Mesendoderm (in vitro differentiated cells): ENCODE measurements at regions not wholly inside any gene's neighbourhood (a gene's known extent, or its start where the extent isn't known, plus 50 kb on each side); places are given as distances from the start of the nearest gene placed in this dataset.

Source experiments
- DNase-seq: peaks from one replicate; pipeline ENCODE4 v3.0.0; 2013
- H2AK5ac ChIP-seq: 2 replicates; pipeline ENCODE4 v1.6.1; 2013; ENCODE audit warnings: low read length, inconsistent platforms
- H2BK120ac ChIP-seq: 2 replicates; pipeline ENCODE4 v1.6.1; 2013; ENCODE audit warnings: low read depth, mild to moderate bottlenecking, low read length, moderate library complexity, mixed read lengths
- H2BK15ac ChIP-seq: replicated peaks from 2 replicates; pipeline ENCODE4 v1.6.1; 2013; ENCODE audit warnings: low read depth, mild to moderate bottlenecking, moderate library complexity
- H2BK5ac ChIP-seq: 2 replicates; pipeline ENCODE4 v1.6.1; 2013; ENCODE audit warnings: low read length, inconsistent platforms
- H3K18ac ChIP-seq: 2 replicates; pipeline ENCODE4 v1.6.1; 2013; ENCODE audit warnings: mild to moderate bottlenecking, low read length, mixed read lengths
- H3K23ac ChIP-seq: one replicate; pipeline ENCODE4 v1.6.1; 2013; ENCODE audit warnings: low read length
- H3K27ac ChIP-seq: 2 replicates; pipeline ENCODE4 v1.5.1; 2013; ENCODE audit warnings: low read depth, mild to moderate bottlenecking, inconsistent platforms, low read length, moderate library complexity
- H3K27me3 ChIP-seq: 2 replicates; pipeline ENCODE4 v1.6.1; 2013; ENCODE audit warnings: low read length, control low read depth, mild to moderate bottlenecking, inconsistent platforms; ENCODE audit not compliant: insufficient read depth, poor library complexity
- H3K36me3 ChIP-seq: 2 replicates; pipeline ENCODE4 v1.6.1; 2013; ENCODE audit warnings: low read length, inconsistent platforms; ENCODE audit not compliant: control insufficient read depth, insufficient read depth
- H3K4ac ChIP-seq: one replicate; pipeline ENCODE4 v1.6.1; 2013; ENCODE audit warnings: low read depth, mild to moderate bottlenecking, low read length, moderate library complexity
- H3K4me1 ChIP-seq: 2 replicates; pipeline ENCODE4 v1.6.1; 2013; ENCODE audit warnings: low read depth, low read length, inconsistent platforms; ENCODE audit not compliant: control insufficient read depth
- H3K4me2 ChIP-seq: 2 replicates; pipeline ENCODE4 v1.6.1; 2013; ENCODE audit warnings: low read length
- H3K4me3 ChIP-seq: 2 replicates; pipeline ENCODE4 v1.5.1; 2013; ENCODE audit warnings: mild to moderate bottlenecking, low read length
- H3K56ac ChIP-seq: one replicate; pipeline ENCODE4 v1.6.1; 2013; ENCODE audit warnings: low read length
- H3K79me1 ChIP-seq: 2 replicates; pipeline ENCODE4 v1.6.1; 2013; ENCODE audit warnings: low read length, inconsistent platforms
- H3K79me2 ChIP-seq: 2 replicates; pipeline ENCODE4 v1.6.1; 2013; ENCODE audit warnings: mild to moderate bottlenecking, low read length; ENCODE audit not compliant: control insufficient read depth, insufficient read depth
- H3K9ac ChIP-seq: 2 replicates; pipeline ENCODE4 v1.6.1; 2013; ENCODE audit warnings: low read length, inconsistent platforms
- H4K5ac ChIP-seq: one replicate; pipeline ENCODE4 v1.6.1; 2013; ENCODE audit warnings: low read length
- H4K8ac ChIP-seq: one replicate; pipeline ENCODE4 v1.6.1; 2013; ENCODE audit warnings: low read depth, mild to moderate bottlenecking, control low read depth, low read length, moderate library complexity
- WGBS: extraction: QIAGEN DNeasy Blood & Tissue Kit; methylation state at CpG from one replicate; pipeline ENCODE4 v1.1.7; 2013; ENCODE audit warnings: low lambda C conversion rate, missing lambda C conversion rate; ENCODE audit not compliant: insufficient coverage; ENCODE audit errors: extremely low coverage; 5-methylcytosine and 5-hydroxymethylcytosine counted together

- no CpG with 5 or more reads among the region's 4 CpGs for WGBS
- Histone ChIP-seq H3K4me3 (no peak overlapping the region), H3K4me1 (no peaks in the 10 kb centered on the region), H2BK5ac (no peak overlapping the region), H3K56ac (no peak overlapping the region), H3K18ac (no peak overlapping the region), H2AK5ac (no peak overlapping the region), H3K4me2 (no peak overlapping the region), H2BK15ac (no peak overlapping the region), H3K36me3 (no peaks in the 10 kb centered on the region), H3K23ac (no peak overlapping the region), H4K8ac (no peak overlapping the region), H3K9ac (no peak overlapping the region), H3K27me3 (no peaks in the 10 kb centered on the region), H4K5ac (no peak overlapping the region), H3K79me2 (no peaks in the 10 kb centered on the region), H2BK120ac (no peak overlapping the region), H3K4ac (no peak overlapping the region), H3K27ac (no peak overlapping the region), H3K79me1 (no peaks in the 10 kb centered on the region)
- DNase-seq = no peak
These were observed 276.4 kb downstream of the IL15 start for GRCh38 chr4:141912831-141913230.

- Histone ChIP-seq H2AK5ac (no peak overlapping the region), H3K36me3 (no peaks in the 10 kb centered on the region), H3K4me3 (no peak overlapping the region), H3K4me1 (no peaks in the 10 kb centered on the region), H2BK15ac (no peak overlapping the region), H2BK120ac (no peak overlapping the region), H3K27ac (no peak overlapping the region), H2BK5ac (no peak overlapping the region), H3K4ac (no peak overlapping the region), H4K8ac (no peak overlapping the region), H3K23ac (no peak overlapping the region), H3K79me1 (no peaks in the 10 kb centered on the region), H3K79me2 (no peaks in the 10 kb centered on the region), H3K4me2 (no peak overlapping the region), H4K5ac (no peak overlapping the region), H3K9ac (no peak overlapping the region), H3K27me3 (no peaks in the 10 kb centered on the region), H3K56ac (no peak overlapping the region), H3K18ac (no peak overlapping the region)
- WGBS = no CpG with 5 or more reads among the region's 1 CpG
- DNase-seq = no peak
These were observed 277.5 kb downstream of the IL15 start for GRCh38 chr4:141913928-141914327.

- no CpG with 5 or more reads among the region's 1 CpG for WGBS
- no peaks in the 10 kb centered on the region for H3K79me1 ChIP-seq
- H4K5ac ChIP-seq = no peak overlapping the region
- no peak overlapping the region for H3K9ac ChIP-seq
- no peak overlapping the region for H3K23ac ChIP-seq
- H3K79me2 ChIP-seq = no peaks in the 10 kb centered on the region
- H3K56ac ChIP-seq = no peak overlapping the region
- no peaks in the 10 kb centered on the region for H3K4me1 ChIP-seq
- H3K27ac ChIP-seq = no peak overlapping the region
- H2BK15ac ChIP-seq = no peak overlapping the region
- no peak overlapping the region for H3K4ac ChIP-seq
- H3K27me3 ChIP-seq = no peaks in the 10 kb centered on the region
- no peak overlapping the region for H2BK5ac ChIP-seq
- no peak for DNase-seq
- H3K4me3 ChIP-seq = no peak overlapping the region
- no peak overlapping the region for H3K4me2 ChIP-seq
- H2AK5ac ChIP-seq = no peak overlapping the region
- no peak overlapping the region for H3K18ac ChIP-seq
- no peak overlapping the region for H2BK120ac ChIP-seq
- H4K8ac ChIP-seq = no peak overlapping the region
- no peaks in the 10 kb centered on the region for H3K36me3 ChIP-seq
These were observed 278.4 kb downstream of the IL15 start for GRCh38 chr4:141914746-141915145.

GRCh38 chr4:141919649-141920048 lies 283.3 kb downstream of the IL15 start:
- no peak overlapping the region for H2BK15ac ChIP-seq
- H3K56ac ChIP-seq = no peak overlapping the region
- WGBS = no CpG with 5 or more reads among the region's 3 CpGs
- H3K9ac ChIP-seq = no peak overlapping the region
- H2BK120ac ChIP-seq = no peak overlapping the region
- H3K18ac ChIP-seq = no peak overlapping the region
- H2AK5ac ChIP-seq = no peak overlapping the region
- no peak overlapping the region for H4K8ac ChIP-seq
- no peaks in the 10 kb centered on the region for H3K27me3 ChIP-seq
- no peak overlapping the region for H3K23ac ChIP-seq
- no peaks in the 10 kb centered on the region for H3K79me1 ChIP-seq
- DNase-seq = no peak
- no peak overlapping the region for H3K27ac ChIP-seq
- no peak overlapping the region for H4K5ac ChIP-seq
- H3K4me2 ChIP-seq = no peak overlapping the region
- H2BK5ac ChIP-seq = no peak overlapping the region
- no peak overlapping the region for H3K4ac ChIP-seq
- no peaks in the 10 kb centered on the region for H3K4me1 ChIP-seq
- no peaks in the 10 kb centered on the region for H3K79me2 ChIP-seq
- no peak overlapping the region for H3K4me3 ChIP-seq
- no peaks in the 10 kb centered on the region for H3K36me3 ChIP-seq

GRCh38 chr4:141921293-141921692 lies 284.9 kb downstream of the IL15 start:
- no CpG with 5 or more reads among the region's 1 CpG for WGBS
- Histone ChIP-seq H3K4me2 (no peak overlapping the region), H2BK5ac (no peak overlapping the region), H3K23ac (no peak overlapping the region), H3K79me1 (no peaks in the 10 kb centered on the region), H2BK120ac (no peak overlapping the region), H3K4me1 (no peaks in the 10 kb centered on the region), H3K4ac (no peak overlapping the region), H3K9ac (no peak overlapping the region), H4K5ac (no peak overlapping the region), H2BK15ac (no peak overlapping the region), H3K79me2 (no peaks in the 10 kb centered on the region), H2AK5ac (no peak overlapping the region), H3K27ac (no peak overlapping the region), H3K56ac (no peak overlapping the region), H3K4me3 (no peak overlapping the region), H3K27me3 (no peaks in the 10 kb centered on the region), H3K18ac (no peak overlapping the region), H4K8ac (no peak overlapping the region), H3K36me3 (no peaks in the 10 kb centered on the region)
- DNase-seq = no peak

GRCh38 chr4:141922236-141922635 lies 285.9 kb downstream of the IL15 start:
- Histone ChIP-seq H3K4ac (no peak overlapping the region), H3K56ac (no peak overlapping the region), H2BK120ac (no peak overlapping the region), H3K9ac (no peak overlapping the region), H3K23ac (no peak overlapping the region), H4K8ac (no peak overlapping the region), H2BK15ac (no peak overlapping the region), H4K5ac (no peak overlapping the region), H3K4me2 (no peak overlapping the region), H2BK5ac (no peak overlapping the region), H3K27ac (no peak overlapping the region), H2AK5ac (no peak overlapping the region), H3K79me2 (no peaks in the 10 kb centered on the region), H3K36me3 (no peaks in the 10 kb centered on the region), H3K4me3 (no peak overlapping the region), H3K4me1 (no peaks in the 10 kb centered on the region), H3K18ac (no peak overlapping the region), H3K27me3 (no peaks in the 10 kb centered on the region), H3K79me1 (no peaks in the 10 kb centered on the region)
- DNase-seq = no peak
- no CpG with 5 or more reads among the region's 2 CpGs for WGBS
